GM18870 (cell line): ENCODE measurements at regions not wholly inside any gene's neighbourhood (a gene's known extent, or its start where the extent isn't known, plus 50 kb on each side); places are given as distances from the start of the nearest gene placed in this dataset.

Source experiments
- ATAC-seq: cut with Tn5 transposase; IDR thresholded peaks from one replicate; pipeline ENCODE4 v1.9.1; 2021; ENCODE audit warnings: moderate library complexity; ENCODE audit not compliant: unreplicated experiment

DNA sequence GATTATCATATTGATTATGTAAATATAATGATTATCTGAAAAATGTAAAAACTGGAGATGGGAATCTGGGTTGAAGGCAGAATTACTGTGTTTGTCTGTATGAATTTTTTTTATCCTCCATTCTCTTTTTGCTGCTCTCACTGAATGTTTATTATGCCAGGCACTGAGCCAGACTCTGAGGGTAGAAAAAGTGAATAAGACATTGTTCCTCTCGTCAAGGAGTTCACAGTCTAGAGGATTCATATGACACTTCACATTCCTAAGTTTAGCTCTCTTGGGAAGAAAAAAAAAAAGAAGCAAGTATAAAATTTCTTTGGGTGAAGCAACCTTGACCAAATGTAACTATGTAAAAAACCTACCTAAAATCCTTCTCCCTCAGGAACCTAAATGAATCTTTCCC lies 120.9 kb upstream of the LMO3 start:
- no peak for ATAC-seq

DNA sequence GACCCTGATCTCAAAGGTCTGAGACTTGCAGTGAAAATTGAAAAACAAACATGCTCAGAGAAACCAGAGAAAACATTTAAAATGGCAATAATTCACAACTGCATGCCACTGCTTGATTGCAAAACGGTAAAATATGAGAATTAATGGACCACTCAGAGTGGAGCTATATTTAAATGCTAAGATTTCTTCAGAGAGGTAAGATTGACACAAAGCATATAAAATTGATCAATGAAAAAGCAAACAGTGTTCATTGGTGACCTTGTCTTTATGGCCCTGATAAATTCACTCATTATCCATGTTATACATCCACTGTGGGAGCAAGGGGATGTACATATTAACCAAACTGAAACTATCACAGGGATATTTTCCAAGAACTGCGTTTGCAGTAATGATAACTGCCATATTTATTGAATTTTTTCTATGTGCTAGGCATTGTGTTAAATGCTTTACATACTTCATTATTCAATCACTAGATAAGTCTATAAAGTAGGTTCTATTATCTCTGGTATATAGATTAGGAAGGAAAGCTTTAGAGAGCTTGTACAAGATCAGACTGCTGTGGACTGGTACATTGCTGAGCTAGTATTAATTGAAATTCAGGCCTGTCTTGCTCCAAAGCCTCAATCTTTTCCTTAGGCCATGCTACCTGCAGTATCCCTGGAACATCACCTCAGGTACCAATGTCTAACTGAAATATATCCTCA lies 113.9 kb upstream of the LMO3 start:
- ATAC-seq: no peak

DNA sequence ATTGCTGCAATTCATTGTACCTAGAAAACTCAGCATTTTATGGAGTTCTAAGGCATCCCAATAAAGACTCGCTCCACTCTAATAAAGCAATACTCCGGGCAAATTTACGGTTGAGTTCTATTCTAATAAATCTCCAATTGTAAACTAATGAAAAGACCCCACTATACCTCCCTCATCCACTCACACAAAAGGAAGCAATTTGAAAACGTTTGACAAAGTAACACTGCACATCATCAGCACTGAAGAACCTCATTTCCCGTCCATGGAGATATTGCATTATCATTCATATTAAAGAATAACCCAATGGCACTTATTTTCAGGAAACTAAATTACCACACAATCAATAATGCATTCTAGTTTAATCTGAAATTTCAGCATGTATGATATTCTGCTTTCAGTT lies 111.0 kb upstream of the LMO3 start:
- ATAC-seq: no peak

- ATAC-seq: no peak
Measured at GRCh38 chr12:16692099-16692498, 86.1 kb upstream of the LMO3 start.

- ATAC-seq: no peak
Measured at GRCh38 chr12:16691624-16692023, 85.7 kb upstream of the LMO3 start.

- ATAC-seq: no peak
Measured at GRCh38 chr12:16688200-16688599, 82.2 kb upstream of the LMO3 start.

GRCh38 chr12:16685107-16685506 lies 79.1 kb upstream of the LMO3 start:
- ATAC-seq: no peak

GRCh38 chr12:16681196-16681595 lies 75.2 kb upstream of the LMO3 start:
- no peak for ATAC-seq

GRCh38 chr12:16675438-16675837 lies 69.5 kb upstream of the LMO3 start:
- ATAC-seq: no peak

GRCh38 chr12:16674885-16675284 lies 68.9 kb upstream of the LMO3 start:
- ATAC-seq: no peak

GRCh38 chr12:16670456-16671050 lies 64.6 kb upstream of the LMO3 start:
- no peak for ATAC-seq

DNA sequence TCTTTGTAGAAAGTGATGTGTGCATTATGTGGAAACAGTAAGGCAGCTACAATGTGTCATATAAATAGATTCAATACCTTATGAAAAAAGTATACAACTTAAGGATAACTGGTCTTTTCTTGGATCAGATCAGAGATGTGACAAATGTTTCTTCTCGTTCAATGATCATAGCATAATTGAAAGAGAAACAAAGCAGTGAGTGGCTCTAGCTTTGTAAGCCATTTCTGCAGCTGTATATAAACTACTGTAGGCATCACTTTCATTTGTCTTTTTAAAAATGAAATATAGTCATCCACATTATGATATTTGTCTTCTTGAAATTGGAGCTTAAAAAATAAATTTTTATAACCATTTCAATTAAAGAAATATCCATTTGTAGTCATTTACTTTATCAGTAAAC lies 63.8 kb upstream of the LMO3 start:
- ATAC-seq: no peak

- no peak for ATAC-seq
Measured at GRCh38 chr12:16668198-16668597, 62.2 kb upstream of the LMO3 start.

DNA sequence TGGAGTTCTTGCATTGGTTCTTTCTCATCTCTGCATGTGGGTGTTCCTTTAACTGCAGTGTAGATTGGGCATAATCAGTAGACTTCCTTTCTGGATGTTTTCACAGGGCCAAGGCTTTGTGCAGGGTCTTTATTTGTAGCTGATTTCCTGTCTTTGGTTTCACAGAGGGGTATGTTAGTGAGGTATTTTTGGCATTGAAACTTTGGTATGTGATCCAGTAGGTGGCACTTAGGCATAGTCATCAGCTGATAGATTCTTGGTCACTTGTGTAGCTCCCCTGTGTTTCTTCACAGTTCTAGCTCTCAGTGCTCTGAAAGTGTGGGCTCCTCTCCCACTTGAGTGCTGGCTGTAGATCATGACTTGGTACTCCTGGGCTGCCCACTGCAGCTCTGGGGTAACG lies 52.7 kb upstream of the LMO3 start:
- ATAC-seq: no peak
